HUES48 (cell line): ENCODE measurements at regions not wholly inside any gene's neighbourhood (a gene's known extent, or its start where the extent isn't known, plus 50 kb on each side); places are given as distances from the start of the nearest gene placed in this dataset.

ENCODE experiments used
- H3K27ac ChIP-seq: one replicate; pipeline ENCODE4 v1.7.0; 2013; ENCODE audit warnings: low read depth, low read length, inconsistent platforms
- H3K27me3 ChIP-seq: 2 replicates; pipeline ENCODE4 v1.6.1; 2013; ENCODE audit warnings: mild to moderate bottlenecking, low read length; ENCODE audit not compliant: control insufficient read depth, insufficient read depth
- H3K36me3 ChIP-seq: 2 replicates; pipeline ENCODE4 v1.6.1; 2013; ENCODE audit warnings: low read length; ENCODE audit not compliant: control insufficient read depth, insufficient read depth
- H3K4me1 ChIP-seq: 2 replicates; pipeline ENCODE4 v1.6.1; 2013; ENCODE audit warnings: mild to moderate bottlenecking, low read length; ENCODE audit not compliant: control insufficient read depth, insufficient read depth
- H3K4me3 ChIP-seq: 2 replicates; pipeline ENCODE4 v1.5.1; 2013; ENCODE audit warnings: mild to moderate bottlenecking, low read depth, low read length
- H3K9ac ChIP-seq: 2 replicates; pipeline ENCODE4 v1.6.1; 2013; ENCODE audit warnings: mild to moderate bottlenecking, low read depth, low read length, moderate library complexity
- H3K9me3 ChIP-seq: 2 replicates; pipeline ENCODE4 v1.6.1; 2013; ENCODE audit warnings: low read length; ENCODE audit not compliant: control insufficient read depth, insufficient read depth

GRCh38 chr1:8138673-8139072 lies 112.6 kb upstream of the ERRFI1 start:
- Histone ChIP-seq H3K4me1 (no peaks in the 10 kb centered on the region), H3K27me3 (no peaks in the 10 kb centered on the region), H3K9ac (no peak overlapping the region), H3K27ac (no peak overlapping the region), H3K4me3 (no peak overlapping the region), H3K9me3 (no peaks in the 10 kb centered on the region), H3K36me3 (no peaks in the 10 kb centered on the region)

GRCh38 chr1:8137481-8138244 lies 111.6 kb upstream of the ERRFI1 start:
- Histone ChIP-seq H3K27me3 (no peaks in the 10 kb centered on the region), H3K4me3 (no peak overlapping the region), H3K4me1 (no peaks in the 10 kb centered on the region), H3K27ac (peak overlapping the region; percentile 2), H3K9me3 (no peaks in the 10 kb centered on the region), H3K9ac (no peak overlapping the region), H3K36me3 (no peaks in the 10 kb centered on the region)

GRCh38 chr1:8136766-8137165 lies 110.7 kb upstream of the ERRFI1 start:
- Histone ChIP-seq H3K36me3 (no peaks in the 10 kb centered on the region), H3K9ac (no peak overlapping the region), H3K27me3 (no peaks in the 10 kb centered on the region), H3K9me3 (no peaks in the 10 kb centered on the region), H3K4me3 (no peak overlapping the region), H3K27ac (no peak overlapping the region), H3K4me1 (no peaks in the 10 kb centered on the region)

- Histone ChIP-seq H3K9ac (no peak overlapping the region), H3K27ac (no peak overlapping the region), H3K9me3 (no peaks in the 10 kb centered on the region), H3K4me1 (no peaks in the 10 kb centered on the region), H3K27me3 (no peaks in the 10 kb centered on the region), H3K36me3 (no peaks in the 10 kb centered on the region), H3K4me3 (no peak overlapping the region)
Measured at GRCh38 chr1:8135250-8135649, 109.1 kb upstream of the ERRFI1 start.

DNA sequence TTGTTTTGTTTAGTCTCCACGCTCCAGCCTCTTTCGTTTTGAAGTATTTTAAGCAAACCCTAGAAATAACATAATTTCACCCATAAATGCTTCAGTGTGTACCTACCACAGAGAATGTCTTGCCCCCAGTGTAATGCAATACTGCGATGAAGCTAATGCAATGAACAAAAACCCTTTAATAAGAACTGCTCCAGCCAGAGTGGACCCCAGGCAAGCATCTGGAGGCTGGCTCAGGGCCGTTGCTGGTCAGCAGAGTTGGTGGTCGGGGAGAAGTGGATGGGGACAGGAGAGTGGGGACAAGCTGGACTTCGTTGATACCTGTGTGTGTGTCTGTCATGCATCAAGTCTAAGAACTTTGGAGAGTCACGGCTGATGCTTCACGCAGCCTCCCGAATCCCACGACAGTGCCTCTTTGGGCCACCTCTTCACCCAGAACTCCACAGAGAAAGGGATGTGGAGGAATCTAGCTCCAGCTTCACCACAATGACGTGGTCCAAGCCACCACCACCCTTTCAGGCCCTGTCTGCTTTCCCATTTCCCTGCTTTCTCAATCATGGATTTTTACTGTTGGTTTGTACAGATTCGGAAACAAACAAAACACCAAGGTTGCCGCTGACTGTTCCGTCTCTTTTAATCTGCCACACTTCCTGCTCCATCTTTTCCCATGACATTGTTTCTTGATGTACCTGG lies 108.6 kb upstream of the ERRFI1 start:
- H3K4me3 ChIP-seq = no peak overlapping the region
- no peak overlapping the region for H3K27ac ChIP-seq
- no peaks in the 10 kb centered on the region for H3K4me1 ChIP-seq

GRCh38 chr1:8133657-8134430 lies 107.7 kb upstream of the ERRFI1 start:
- Histone ChIP-seq H3K9ac (no peak overlapping the region), H3K27me3 (no peaks in the 10 kb centered on the region), H3K9me3 (no peaks in the 10 kb centered on the region), H3K4me3 (no peak overlapping the region), H3K27ac (no peak overlapping the region), H3K36me3 (no peaks in the 10 kb centered on the region), H3K4me1 (no peaks in the 10 kb centered on the region)

More for the DNA sequence above, 108.6 kb upstream of the ERRFI1 start:
- Histone ChIP-seq H3K27me3 (no peaks in the 10 kb centered on the region), H3K9me3 (no peaks in the 10 kb centered on the region), H3K9ac (no peak overlapping the region), H3K36me3 (no peaks in the 10 kb centered on the region)

DNA sequence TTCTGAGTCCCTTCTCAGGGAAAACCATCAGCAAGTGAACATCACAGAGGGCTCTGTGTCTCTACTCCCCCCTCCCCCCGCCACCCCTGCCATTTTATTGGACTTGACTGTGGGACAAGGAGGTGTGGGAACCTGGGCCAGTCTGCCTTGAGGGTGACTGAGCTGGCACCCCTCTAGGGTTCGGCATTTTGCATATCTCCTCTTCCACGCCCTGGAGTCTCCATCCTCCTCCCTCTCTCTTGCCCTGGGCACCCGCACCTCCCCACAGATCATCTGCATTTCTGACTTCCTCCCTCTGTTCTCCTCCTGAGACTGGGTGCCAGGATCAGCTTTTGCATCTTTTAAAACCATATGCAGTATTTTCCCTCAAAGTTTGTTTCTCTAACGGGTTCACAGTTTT lies 107.1 kb upstream of the ERRFI1 start:
- Histone ChIP-seq H3K27me3 (no peaks in the 10 kb centered on the region), H3K9me3 (no peaks in the 10 kb centered on the region), H3K4me1 (no peaks in the 10 kb centered on the region), H3K27ac (no peak overlapping the region), H3K4me3 (no peak overlapping the region), H3K9ac (no peak overlapping the region), H3K36me3 (no peaks in the 10 kb centered on the region)

- Histone ChIP-seq H3K9ac (no peak overlapping the region), H3K27ac (no peak overlapping the region)
Measured at GRCh38 chr1:8127171-8127641, 101.1 kb upstream of the ERRFI1 start.

DNA sequence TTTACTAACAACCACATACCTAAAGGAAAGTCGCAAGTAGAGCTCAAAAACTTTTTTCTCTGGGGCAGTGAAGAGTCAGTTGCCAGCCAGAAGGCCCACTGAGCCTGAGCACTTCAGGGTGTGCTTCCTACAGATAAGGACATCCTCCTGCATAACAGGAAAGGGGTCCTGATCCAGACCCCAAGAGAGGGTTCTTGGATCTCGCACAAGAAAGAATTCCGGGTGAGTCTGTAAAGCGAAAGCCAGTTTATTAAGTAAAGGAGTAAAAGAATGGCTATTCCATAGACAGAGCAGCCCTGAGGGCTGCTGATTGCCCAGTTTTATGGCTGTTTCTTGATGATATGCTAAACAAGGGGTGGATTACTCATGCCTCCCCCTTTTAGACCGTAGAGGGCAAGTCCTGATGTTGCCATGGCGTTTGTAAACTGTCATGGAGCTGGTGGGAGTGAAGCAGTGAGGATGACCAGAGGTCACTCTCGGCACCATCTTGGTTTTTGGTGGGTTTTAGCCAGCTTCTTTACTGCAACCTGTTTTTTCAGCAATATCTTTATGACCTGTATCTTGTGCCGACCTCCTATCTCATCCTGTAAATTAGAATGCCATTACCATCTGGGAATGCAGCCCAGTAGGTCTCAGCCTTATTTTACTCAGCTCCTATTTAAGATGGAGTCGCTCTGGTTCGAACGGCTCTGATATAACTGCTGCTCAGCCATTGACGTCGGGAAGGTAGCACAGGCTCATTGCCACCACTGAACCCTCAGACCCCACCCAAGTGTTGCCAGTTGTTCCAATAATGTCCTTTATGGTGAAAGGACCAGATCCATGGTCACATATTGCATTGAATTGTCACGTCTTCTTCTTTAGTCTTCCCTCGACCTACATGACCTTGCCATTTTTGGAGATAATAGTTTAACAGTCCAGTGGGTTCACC lies 96.6 kb upstream of the ERRFI1 start:
- no peak overlapping the region for H3K9ac ChIP-seq
- peaks cover 12% of the 10 kb centered on the region for H3K4me1 ChIP-seq
- H3K9me3 ChIP-seq = no peaks in the 10 kb centered on the region
- no peak overlapping the region for H3K4me3 ChIP-seq
- no peaks in the 10 kb centered on the region for H3K27me3 ChIP-seq
- peak overlapping the region; percentile 22 for H3K27ac ChIP-seq
- no peaks in the 10 kb centered on the region for H3K36me3 ChIP-seq

More at GRCh38 chr1:8127171-8127641, 101.1 kb upstream of the ERRFI1 start:
- Histone ChIP-seq H3K27me3 (no peaks in the 10 kb centered on the region), H3K36me3 (no peaks in the 10 kb centered on the region), H3K4me1 (no peaks in the 10 kb centered on the region), H3K4me3 (no peak overlapping the region), H3K9me3 (no peaks in the 10 kb centered on the region)

DNA sequence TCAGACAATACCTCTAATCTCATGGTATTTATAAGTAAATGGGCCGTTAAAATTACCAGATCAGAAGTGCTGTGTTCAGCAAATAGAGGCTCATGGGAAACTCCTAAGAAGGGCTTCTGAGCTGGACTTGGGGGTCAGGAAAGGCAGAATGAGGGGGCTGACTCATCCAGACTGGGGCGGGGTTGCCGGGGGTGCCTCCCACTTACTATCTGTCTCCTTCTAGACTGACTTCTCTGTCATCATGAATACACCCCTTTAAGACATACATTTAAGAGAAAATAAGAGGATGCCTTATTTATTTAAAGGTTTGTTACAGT lies 96.0 kb upstream of the ERRFI1 start:
- Histone ChIP-seq H3K27ac (peak overlapping the region; percentile 22), H3K9ac (no peak overlapping the region), H3K4me1 (peaks cover 12% of the 10 kb centered on the region), H3K9me3 (no peaks in the 10 kb centered on the region), H3K27me3 (no peaks in the 10 kb centered on the region), H3K36me3 (no peaks in the 10 kb centered on the region), H3K4me3 (no peak overlapping the region)
